Fibroblast of lung (primary cell): ENCODE measurements at regions not wholly inside any gene's neighbourhood (a gene's known extent, or its start where the extent isn't known, plus 50 kb on each side); places are given as distances from the start of the nearest gene placed in this dataset.

Experiments used
- DNase-seq, 2 donors: peaks; one replicate each; pipeline versions ENCODE4 v3.0.0 to v3.0.0-alpha.2; 2010; ENCODE audit warnings: low read depth in 2 of 2
- H2AFZ ChIP-seq: 2 replicates; pipeline ENCODE4 v1.5.1; 2012; ENCODE audit warnings: low read length, control low read depth, inconsistent platforms
- H3K27ac ChIP-seq: 2 replicates; pipeline ENCODE4 v1.5.1; 2011; ENCODE audit warnings: low read length, control low read depth; ENCODE audit not compliant: insufficient read depth
- H3K27me3 ChIP-seq: 2 replicates; pipeline ENCODE4 v1.5.1; 2011; ENCODE audit warnings: mild to moderate bottlenecking, low read length; ENCODE audit not compliant: control insufficient read depth, insufficient read depth
- H3K36me3 ChIP-seq: 2 replicates; pipeline ENCODE4 v1.5.1; 2011; ENCODE audit warnings: low read length; ENCODE audit not compliant: control insufficient read depth, insufficient read depth
- H3K4me1 ChIP-seq: 2 replicates; pipeline ENCODE4 v1.5.1; 2011; ENCODE audit warnings: low read length; ENCODE audit not compliant: control insufficient read depth, insufficient read depth; ENCODE audit errors: extremely low read depth
- H3K4me2 ChIP-seq: 2 replicates; pipeline ENCODE4 v1.5.1; 2011; ENCODE audit warnings: low read length, control low read depth; ENCODE audit not compliant: insufficient read depth; ENCODE audit errors: extremely low read depth
- H3K4me3 ChIP-seq, 4 experiments: fragments of 200-600 bp in 1 of 4; sonication (generic) in 1 of 4; replicated peaks in 1 of 4; 2 replicates each; pipeline ENCODE4 v1.5.1; 2011 to 2016; ENCODE audit warnings: low read length in 4 of 4, low read depth in 3 of 4, mild to moderate bottlenecking in 3 of 4, control low read depth in 2 of 4, inconsistent platforms in 1 of 4, mixed read lengths in 1 of 4; ENCODE audit not compliant: insufficient read depth in 1 of 4; ENCODE audit errors: control extremely low read depth in 1 of 4
- H3K79me2 ChIP-seq: 2 replicates; pipeline ENCODE4 v1.5.1; 2012; ENCODE audit warnings: mild to moderate bottlenecking, low read length, inconsistent platforms; ENCODE audit not compliant: control insufficient read depth, insufficient read depth
- H3K9ac ChIP-seq: 2 replicates; pipeline ENCODE4 v1.5.1; 2011; ENCODE audit warnings: mild to moderate bottlenecking, low read length, control low read depth; ENCODE audit not compliant: insufficient read depth
- H3K9me3 ChIP-seq: 2 replicates; pipeline ENCODE4 v1.5.1; 2012; ENCODE audit warnings: low read depth, low read length; ENCODE audit not compliant: control insufficient read depth, insufficient read depth
- H4K20me1 ChIP-seq: 2 replicates; pipeline ENCODE4 v1.5.1; 2011; ENCODE audit warnings: low read length; ENCODE audit not compliant: control insufficient read depth, insufficient read depth; ENCODE audit errors: extremely low read depth
- CTCF ChIP-seq, 2 donors: IDR thresholded peaks in 1 of 2; conservative IDR thresholded peaks in 1 of 2; 1 replicate in 1 of 2; 2 replicates in 1 of 2; pipeline ENCODE4 v1.5.1; 2011 to 2012; ENCODE audit warnings: low read length in 2 of 2, control low read depth in 1 of 2, inconsistent platforms in 1 of 2, low read depth in 1 of 2, mild to moderate bottlenecking in 1 of 2
- EZH2 ChIP-seq: IDR thresholded peaks from 2 replicates; pipeline ENCODE4 v1.5.1; 2012; ENCODE audit warnings: low read length, control low read depth, mild to moderate bottlenecking; ENCODE audit errors: missing control alignments

GRCh38 chr1:118272884-118273283 lies 87.9 kb upstream of the SPAG17 start:
- Histone ChIP-seq H3K27ac (no peak overlapping the region), H3K36me3 (no peaks in the 10 kb centered on the region), H3K9ac (no peak overlapping the region), H3K27me3 (no peaks in the 10 kb centered on the region), H3K4me1 (no peaks in the 10 kb centered on the region), H3K4me2 (no peak overlapping the region), H4K20me1 (no peaks in the 10 kb centered on the region), H3K9me3 (no peaks in the 10 kb centered on the region), H3K4me3 (no peak overlapping the region), H3K79me2 (no peaks in the 10 kb centered on the region), H2AFZ (no peak overlapping the region)
- no peak for DNase-seq
- TF ChIP-seq CTCF (conservative IDR thresholded peaks at IDR 0.05 in 1 of 2, IDR thresholded peaks at IDR 0.05 in 1 of 2; ENCODE audit: low read depth in 1 of 2, low read length in 2 of 2) (no peak), EZH2 (no peak)

- no peak overlapping the region for H2AFZ ChIP-seq
- no peak overlapping the region for H3K9ac ChIP-seq
- no peak overlapping the region for H3K4me2 ChIP-seq
- no peaks in the 10 kb centered on the region for H3K4me1 ChIP-seq
- no peaks in the 10 kb centered on the region for H3K36me3 ChIP-seq
- H3K79me2 ChIP-seq: no peaks in the 10 kb centered on the region
- no peaks in the 10 kb centered on the region for H3K9me3 ChIP-seq
- H3K27ac ChIP-seq: no peak overlapping the region
- H4K20me1 ChIP-seq: no peaks in the 10 kb centered on the region
- no peak for DNase-seq
- H3K27me3 ChIP-seq: no peaks in the 10 kb centered on the region
- no peak overlapping the region for H3K4me3 ChIP-seq
- TF ChIP-seq CTCF (conservative IDR thresholded peaks at IDR 0.05 in 1 of 2, IDR thresholded peaks at IDR 0.05 in 1 of 2; ENCODE audit: low read depth in 1 of 2, low read length in 2 of 2): no peak
- no peak for TF ChIP-seq EZH2
These were observed 86.9 kb upstream of the SPAG17 start for GRCh38 chr1:118271883-118272282.

- DNase-seq: no peak
- no peak overlapping the region for H3K4me2 ChIP-seq
- H3K79me2 ChIP-seq: no peaks in the 10 kb centered on the region
- no peaks in the 10 kb centered on the region for H3K9me3 ChIP-seq
- no peaks in the 10 kb centered on the region for H4K20me1 ChIP-seq
- H3K4me1 ChIP-seq: no peaks in the 10 kb centered on the region
- H3K9ac ChIP-seq: no peak overlapping the region
- H2AFZ ChIP-seq: no peak overlapping the region
- TF ChIP-seq EZH2 (no peak), CTCF (conservative IDR thresholded peaks at IDR 0.05 in 1 of 2, IDR thresholded peaks at IDR 0.05 in 1 of 2; ENCODE audit: low read depth in 1 of 2, low read length in 2 of 2) (no peak)
- H3K36me3 ChIP-seq: no peaks in the 10 kb centered on the region
- no peaks in the 10 kb centered on the region for H3K27me3 ChIP-seq
- H3K27ac ChIP-seq: no peak overlapping the region
- no peak overlapping the region for H3K4me3 ChIP-seq
These were observed 84.6 kb upstream of the SPAG17 start for GRCh38 chr1:118269598-118269997.
